ENCODE measurements at regions not wholly inside any gene's neighbourhood (a gene's known extent, or its start where the extent isn't known, plus 50 kb on each side); places are given as distances from the start of the nearest gene placed in this dataset.

DNA sequence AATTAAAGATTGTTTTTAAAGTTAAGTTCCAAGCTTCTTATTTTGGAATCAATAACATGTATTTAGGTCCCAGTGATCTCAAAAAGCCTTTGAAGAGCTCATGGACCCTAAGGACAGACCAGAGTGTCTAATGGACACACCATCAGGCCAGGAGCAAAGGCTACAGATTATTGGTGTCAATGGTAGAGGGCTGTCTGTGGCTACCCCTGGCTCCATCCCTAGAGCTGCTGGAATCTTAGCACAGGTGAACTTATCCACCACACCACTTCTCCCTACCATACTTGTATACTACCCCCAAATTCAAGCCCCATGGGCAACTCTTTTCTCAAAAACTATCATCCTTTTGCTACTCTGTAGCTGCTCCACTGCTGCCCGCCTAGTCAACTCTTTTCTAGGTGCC, 79.4 kb upstream of the BEND6 start:
- H2BK12ac ChIP-seq (ENCODE audit: insufficient read length, low read depth, low read length), result no peak overlapping the region
- H3K56ac ChIP-seq (ENCODE audit: insufficient read length, low read depth, low read length), result no peak overlapping the region
- H4K20me1 ChIP-seq (ENCODE audit: control insufficient read depth, insufficient read depth, insufficient read length), result no peaks in the 10 kb centered on the region
- H2AK5ac ChIP-seq (ENCODE audit: insufficient read length, low read length), result no peak overlapping the region
- Mint-ChIP-seq H3K27me3 (ENCODE audit: low read depth) (no peaks in the 10 kb centered on the region), H3K36me3 (ENCODE audit: insufficient read depth in 1 of 3, low read depth in 3 of 3) (no peaks in the 10 kb centered on the region; a peak in 1 of 7 replicates), H3K27ac (no peak overlapping the region; a peak in 1 of 7 replicates), H3K4me3 (no peak overlapping the region), H3K4me1 (no peaks in the 10 kb centered on the region), H3K9me3 (no peaks in the 10 kb centered on the region)
- H4K91ac ChIP-seq (ENCODE audit: insufficient read length, low read depth, low read length), result no peak overlapping the region
- no peak overlapping the region for H2BK120ac ChIP-seq (ENCODE audit: low read depth, low read length, poor library complexity, severe bottlenecking)
- no peak overlapping the region for H3K27ac ChIP-seq (ENCODE audit: insufficient read length, low read depth, low read length)
- H3K14ac ChIP-seq (ENCODE audit: insufficient read depth, low read length), result no peak overlapping the region
- no peaks in the 10 kb centered on the region for H3K9me3 ChIP-seq (ENCODE audit: control insufficient read depth, low read depth, low read length)
- no peak overlapping the region for H3K9ac ChIP-seq (ENCODE audit: extremely low read depth, insufficient read length, low read length)
- no peak for DNase-seq
- no peak overlapping the region for H2BK15ac ChIP-seq (ENCODE audit: low read depth, low read length)
- H2AFZ ChIP-seq (ENCODE audit: low read length), result no peak overlapping the region
- no peak overlapping the region for H4K5ac ChIP-seq (ENCODE audit: insufficient read length, low read depth, low read length)
- no peaks in the 10 kb centered on the region for H3K79me2 ChIP-seq (ENCODE audit: insufficient read depth, low read length)
- WGBS (ENCODE audit: extremely low coverage, insufficient read length, low lambda C conversion rate), result no CpG with 5 or more reads among the region's 1 CpG
- H4K8ac ChIP-seq (replicated peaks; ENCODE audit: insufficient read length, low read depth, low read length), result no peak overlapping the region
- no peaks in the 10 kb centered on the region for H3K79me1 ChIP-seq (ENCODE audit: insufficient read depth, low read depth, low read length, poor library complexity, severe bottlenecking)
- H3K23me2 ChIP-seq (ENCODE audit: insufficient read length, low read depth, low read length, poor library complexity, severe bottlenecking), result no peaks in the 10 kb centered on the region
- H3K4ac ChIP-seq (ENCODE audit: low read depth, low read length), result no peak overlapping the region
- H3K18ac ChIP-seq (ENCODE audit: insufficient read length, low read depth, low read length), result no peak overlapping the region
- H2BK20ac ChIP-seq (ENCODE audit: low read depth, low read length, poor library complexity, severe bottlenecking), result no peak overlapping the region
- H3K23ac ChIP-seq (ENCODE audit: insufficient read length, low read depth, low read length), result no peak overlapping the region
- TF ChIP-seq, protein P1, sequence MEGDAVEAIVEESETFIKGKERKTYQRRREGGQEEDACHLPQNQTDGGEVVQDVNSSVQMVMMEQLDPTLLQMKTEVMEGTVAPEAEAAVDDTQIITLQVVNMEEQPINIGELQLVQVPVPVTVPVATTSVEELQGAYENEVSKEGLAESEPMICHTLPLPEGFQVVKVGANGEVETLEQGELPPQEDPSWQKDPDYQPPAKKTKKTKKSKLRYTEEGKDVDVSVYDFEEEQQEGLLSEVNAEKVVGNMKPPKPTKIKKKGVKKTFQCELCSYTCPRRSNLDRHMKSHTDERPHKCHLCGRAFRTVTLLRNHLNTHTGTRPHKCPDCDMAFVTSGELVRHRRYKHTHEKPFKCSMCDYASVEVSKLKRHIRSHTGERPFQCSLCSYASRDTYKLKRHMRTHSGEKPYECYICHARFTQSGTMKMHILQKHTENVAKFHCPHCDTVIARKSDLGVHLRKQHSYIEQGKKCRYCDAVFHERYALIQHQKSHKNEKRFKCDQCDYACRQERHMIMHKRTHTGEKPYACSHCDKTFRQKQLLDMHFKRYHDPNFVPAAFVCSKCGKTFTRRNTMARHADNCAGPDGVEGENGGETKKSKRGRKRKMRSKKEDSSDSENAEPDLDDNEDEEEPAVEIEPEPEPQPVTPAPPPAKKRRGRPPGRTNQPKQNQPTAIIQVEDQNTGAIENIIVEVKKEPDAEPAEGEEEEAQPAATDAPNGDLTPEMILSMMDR (conservative IDR thresholded peaks at IDR 0.05), result no peak
- no peaks in the 10 kb centered on the region for H3K27me3 ChIP-seq (ENCODE audit: insufficient read depth, low read length)
- H2BK5ac ChIP-seq (ENCODE audit: insufficient read length, low read length), result no peak overlapping the region
- H3K4me2 ChIP-seq (ENCODE audit: insufficient read depth, insufficient read length, low read length), result no peak overlapping the region
- H3T11ph ChIP-seq (ENCODE audit: low read length), result no peak overlapping the region
- no peaks in the 10 kb centered on the region for H3K4me1 ChIP-seq (ENCODE audit: insufficient read depth, low read length)
